SK-N-SH treated with all-trans-retinoic acid at 6 μM for 48 hours (cell line): ENCODE measurements at regions not wholly inside any gene's neighbourhood (a gene's known extent, or its start where the extent isn't known, plus 50 kb on each side); places are given as distances from the start of the nearest gene placed in this dataset.

ENCODE experiments used
- ATAC-seq: fragments of 200-7000 bp; cut with Tn5 transposase; 3 replicates; pipeline ENCODE4 v1.9.1; 2020; ENCODE audit warnings: mild to moderate bottlenecking, moderate library complexity
- ARNTL ChIP-seq: fragments of 450-650 bp; formaldehyde crosslinking; IDR thresholded peaks from 2 replicates; pipeline ENCODE4 v1.5.0; 2020; ENCODE audit warnings: low read depth, mild to moderate bottlenecking, moderate library complexity, borderline replicate concordance
- BACH2 ChIP-seq: fragments of 250-450 bp; sonication (Bioruptor Pico); IDR thresholded peaks from 2 replicates; pipeline ENCODE4 v1.9.0; 2021; ENCODE audit warnings: mild to moderate bottlenecking, borderline replicate concordance
- CSDC2 ChIP-seq: fragments of 250-450 bp; sonication (Bioruptor Pico); IDR thresholded peaks from 2 replicates; pipeline ENCODE4 v1.5.0; 2020; ENCODE audit warnings: mild to moderate bottlenecking, moderate library complexity
- ESRRG ChIP-seq: fragments of 250-450 bp; sonication (Bioruptor Pico); IDR thresholded peaks from 2 replicates; pipeline ENCODE4 v1.6.1; 2021; ENCODE audit warnings: mild to moderate bottlenecking
- GLIS3 ChIP-seq: fragments of 250-450 bp; sonication (Bioruptor Pico); IDR thresholded peaks from 2 replicates; pipeline ENCODE4 v1.5.0; 2020; ENCODE audit warnings: mild to moderate bottlenecking, moderate library complexity
- OSR1 ChIP-seq: fragments of 250-450 bp; sonication (Bioruptor Pico); IDR thresholded peaks from 2 replicates; pipeline ENCODE4 v1.8.0; 2022; ENCODE audit warnings: moderate library complexity, mild to moderate bottlenecking, inconsistent platforms
- RARB ChIP-seq: fragments of 250-450 bp; sonication (Bioruptor Pico); IDR thresholded peaks from 2 replicates; pipeline ENCODE4 v1.8.0; 2021; ENCODE audit warnings: mild to moderate bottlenecking, moderate library complexity
- SNAI2 ChIP-seq: fragments of 250-450 bp; sonication (Bioruptor Pico); IDR thresholded peaks from 2 replicates; pipeline ENCODE4 v1.5.0; 2020; ENCODE audit warnings: mild to moderate bottlenecking, moderate library complexity
- TCF4 ChIP-seq: fragments of 250-450 bp; sonication (Bioruptor Pico); IDR thresholded peaks from 2 replicates; pipeline ENCODE4 v1.8.0; 2021; ENCODE audit warnings: mild to moderate bottlenecking, moderate library complexity, borderline replicate concordance
- TOX ChIP-seq: fragments of 250-450 bp; sonication (Bioruptor Pico); IDR thresholded peaks from 2 replicates; pipeline ENCODE4 v1.8.0; 2021; ENCODE audit warnings: mild to moderate bottlenecking, moderate library complexity, borderline replicate concordance
- ZC3H10 ChIP-seq: fragments of 250-450 bp; sonication (Bioruptor Pico); IDR thresholded peaks from 2 replicates; pipeline ENCODE4 v1.5.1; 2021; ENCODE audit warnings: mild to moderate bottlenecking, moderate library complexity
- ZFP3 ChIP-seq: fragments of 250-450 bp; sonication (Bioruptor Pico); IDR thresholded peaks from 2 replicates; pipeline ENCODE4 v1.5.0; 2020; ENCODE audit warnings: mild to moderate bottlenecking, moderate library complexity
- ZNF565 ChIP-seq: fragments of 450-650 bp; formaldehyde crosslinking; conservative IDR thresholded peaks from 2 replicates; pipeline ENCODE4 v1.5.0; 2020; ENCODE audit warnings: low read depth, mild to moderate bottlenecking, moderate library complexity
- ZNF70 ChIP-seq: fragments of 450-650 bp; formaldehyde crosslinking; IDR thresholded peaks from 2 replicates; pipeline ENCODE4 v1.5.0; 2020; ENCODE audit warnings: mild to moderate bottlenecking, moderate library complexity
- ZNF8 ChIP-seq: fragments of 450-650 bp; formaldehyde crosslinking; IDR thresholded peaks from 2 replicates; pipeline ENCODE4 v1.5.0; 2020; ENCODE audit warnings: mild to moderate bottlenecking, moderate library complexity
- TF ChIP-seq, protein P1 (sequence below): fragments of 250-450 bp; sonication (Bioruptor Pico); IDR thresholded peaks from 2 replicates; pipeline ENCODE4 v1.5.1; 2021; ENCODE audit warnings: mild to moderate bottlenecking, moderate library complexity
- TF ChIP-seq, protein P2 (sequence below): fragments of 250-450 bp; sonication (Bioruptor Pico); IDR thresholded peaks from 2 replicates; pipeline ENCODE4 v1.5.0; 2020; ENCODE audit warnings: mild to moderate bottlenecking, moderate library complexity
- TF ChIP-seq, protein P3 (sequence below): fragments of 250-450 bp; sonication (Bioruptor Pico); IDR thresholded peaks from 2 replicates; pipeline ENCODE4 v1.8.0; 2020; ENCODE audit warnings: mild to moderate bottlenecking, moderate library complexity, borderline replicate concordance
- TF ChIP-seq, protein P4 (sequence below): fragments of 250-450 bp; sonication (Bioruptor Pico); IDR thresholded peaks from 2 replicates; pipeline ENCODE4 v1.8.0; 2021; ENCODE audit warnings: low read depth, mild to moderate bottlenecking, moderate library complexity, borderline replicate concordance

DNA sequence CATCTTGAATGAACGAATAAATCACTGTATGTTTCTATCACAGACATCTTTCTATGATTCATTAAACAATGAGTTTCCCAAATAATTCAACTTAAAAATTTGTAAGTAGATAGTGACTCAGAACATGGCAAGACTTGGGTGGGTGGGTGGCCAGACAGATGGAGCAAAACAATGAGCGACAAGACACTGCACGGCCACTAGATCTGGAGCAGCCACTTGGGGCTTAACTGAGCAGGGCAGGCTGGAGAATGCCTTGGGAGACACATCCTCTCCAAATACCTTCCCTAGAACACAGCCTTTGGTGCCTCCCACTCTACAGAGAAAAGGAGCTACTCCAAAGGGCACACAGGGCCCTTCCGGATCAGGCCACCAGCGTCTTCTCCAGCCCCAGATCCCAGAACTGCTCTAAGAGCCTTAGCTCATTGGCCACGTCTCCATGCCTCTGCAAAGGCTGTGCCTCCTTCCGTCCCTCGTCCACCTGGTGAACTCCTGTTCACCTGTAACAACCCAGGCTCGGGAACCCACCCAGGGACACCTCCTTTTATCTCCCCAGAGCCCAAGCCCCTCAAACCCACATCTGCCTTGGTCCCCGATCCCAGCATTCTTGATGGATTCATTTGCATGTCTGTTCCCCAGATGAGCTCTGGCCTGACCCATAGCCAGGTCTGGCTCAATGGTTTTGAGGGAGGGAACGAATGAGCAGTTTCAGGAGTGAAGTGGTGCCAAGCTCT is 134.9 kb upstream of the IQSEC1 start:
- TF ChIP-seq ZFP3 (CRISPR knock-in tag), result 0 out of 2 replicates have a peak, but pooled peaks have one; percentile 35
- TF ChIP-seq, protein P1, sequence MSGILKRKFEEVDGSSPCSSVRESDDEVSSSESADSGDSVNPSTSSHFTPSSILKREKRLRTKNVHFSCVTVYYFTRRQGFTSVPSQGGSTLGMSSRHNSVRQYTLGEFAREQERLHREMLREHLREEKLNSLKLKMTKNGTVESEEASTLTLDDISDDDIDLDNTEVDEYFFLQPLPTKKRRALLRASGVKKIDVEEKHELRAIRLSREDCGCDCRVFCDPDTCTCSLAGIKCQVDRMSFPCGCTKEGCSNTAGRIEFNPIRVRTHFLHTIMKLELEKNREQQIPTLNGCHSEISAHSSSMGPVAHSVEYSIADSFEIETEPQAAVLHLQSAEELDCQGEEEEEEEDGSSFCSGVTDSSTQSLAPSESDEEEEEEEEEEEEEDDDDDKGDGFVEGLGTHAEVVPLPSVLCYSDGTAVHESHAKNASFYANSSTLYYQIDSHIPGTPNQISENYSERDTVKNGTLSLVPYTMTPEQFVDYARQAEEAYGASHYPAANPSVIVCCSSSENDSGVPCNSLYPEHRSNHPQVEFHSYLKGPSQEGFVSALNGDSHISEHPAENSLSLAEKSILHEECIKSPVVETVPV (CRISPR knock-in tag), result no peak
- TF ChIP-seq, protein P2, sequence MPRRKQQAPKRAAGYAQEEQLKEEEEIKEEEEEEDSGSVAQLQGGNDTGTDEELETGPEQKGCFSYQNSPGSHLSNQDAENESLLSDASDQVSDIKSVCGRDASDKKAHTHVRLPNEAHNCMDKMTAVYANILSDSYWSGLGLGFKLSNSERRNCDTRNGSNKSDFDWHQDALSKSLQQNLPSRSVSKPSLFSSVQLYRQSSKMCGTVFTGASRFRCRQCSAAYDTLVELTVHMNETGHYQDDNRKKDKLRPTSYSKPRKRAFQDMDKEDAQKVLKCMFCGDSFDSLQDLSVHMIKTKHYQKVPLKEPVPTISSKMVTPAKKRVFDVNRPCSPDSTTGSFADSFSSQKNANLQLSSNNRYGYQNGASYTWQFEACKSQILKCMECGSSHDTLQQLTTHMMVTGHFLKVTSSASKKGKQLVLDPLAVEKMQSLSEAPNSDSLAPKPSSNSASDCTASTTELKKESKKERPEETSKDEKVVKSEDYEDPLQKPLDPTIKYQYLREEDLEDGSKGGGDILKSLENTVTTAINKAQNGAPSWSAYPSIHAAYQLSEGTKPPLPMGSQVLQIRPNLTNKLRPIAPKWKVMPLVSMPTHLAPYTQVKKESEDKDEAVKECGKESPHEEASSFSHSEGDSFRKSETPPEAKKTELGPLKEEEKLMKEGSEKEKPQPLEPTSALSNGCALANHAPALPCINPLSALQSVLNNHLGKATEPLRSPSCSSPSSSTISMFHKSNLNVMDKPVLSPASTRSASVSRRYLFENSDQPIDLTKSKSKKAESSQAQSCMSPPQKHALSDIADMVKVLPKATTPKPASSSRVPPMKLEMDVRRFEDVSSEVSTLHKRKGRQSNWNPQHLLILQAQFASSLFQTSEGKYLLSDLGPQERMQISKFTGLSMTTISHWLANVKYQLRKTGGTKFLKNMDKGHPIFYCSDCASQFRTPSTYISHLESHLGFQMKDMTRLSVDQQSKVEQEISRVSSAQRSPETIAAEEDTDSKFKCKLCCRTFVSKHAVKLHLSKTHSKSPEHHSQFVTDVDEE (CRISPR knock-in tag), result no peak
- TF ChIP-seq ZNF565, result no peak
- TF ChIP-seq OSR1 (CRISPR knock-in tag), result no peak
- TF ChIP-seq BACH2 (CRISPR knock-in tag), result no peak

DNA sequence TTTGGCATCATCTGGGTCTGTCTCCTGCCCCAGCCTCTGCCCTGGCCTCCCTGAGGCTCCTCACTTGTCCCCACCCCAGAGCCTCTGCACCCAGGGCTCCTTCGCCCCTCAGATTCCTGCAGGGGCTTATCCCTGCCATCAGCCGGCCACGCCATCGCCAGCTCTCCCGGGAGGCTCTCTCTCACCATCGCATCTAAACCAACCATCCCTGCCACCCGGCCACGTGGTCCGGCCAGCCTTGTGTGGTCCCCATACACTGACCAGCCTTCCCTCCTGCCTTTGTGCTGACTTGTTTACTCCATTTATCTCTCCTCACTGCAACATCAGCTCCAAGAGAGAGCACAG is 134.3 kb upstream of the IQSEC1 start:
- no peak for ATAC-seq

More for the DNA sequence above, 134.9 kb upstream of the IQSEC1 start:
- no peak for ATAC-seq

DNA sequence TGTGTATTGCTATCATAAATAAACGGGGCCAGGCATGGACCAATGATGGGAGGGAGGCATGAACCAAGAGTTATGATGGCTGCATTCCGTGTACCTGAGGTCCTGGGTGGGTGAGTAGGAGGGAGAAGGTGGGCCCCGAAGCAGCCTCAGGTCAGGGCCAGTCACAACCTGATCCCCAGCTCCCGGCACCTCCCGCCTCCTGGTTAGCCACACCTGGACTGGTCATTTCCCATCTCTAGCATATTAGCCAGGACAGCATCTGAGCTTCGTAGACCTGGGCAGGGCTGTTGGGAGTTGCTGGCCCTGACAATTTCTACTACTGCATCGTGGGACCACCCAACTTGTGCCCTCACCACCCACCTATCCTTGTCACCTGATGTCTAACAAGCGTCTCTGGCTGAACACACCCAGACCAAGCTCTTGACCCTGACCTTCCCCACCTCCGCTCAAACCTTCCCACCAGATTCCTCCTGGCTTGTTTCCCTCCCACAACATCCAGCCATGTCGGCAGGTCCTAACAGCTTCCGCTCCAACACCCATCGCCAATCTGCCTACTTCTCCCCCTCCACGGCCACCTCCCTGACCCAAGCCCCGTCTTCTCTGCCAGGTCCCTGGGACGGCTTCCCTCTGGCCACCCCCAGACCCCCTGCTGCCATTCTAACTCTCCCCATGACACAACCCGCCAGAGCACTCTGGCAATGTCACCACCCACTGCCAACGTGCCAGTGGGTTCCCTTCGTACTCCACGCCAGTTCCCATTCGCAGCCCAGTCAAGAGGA is 133.8 kb upstream of the IQSEC1 start:
- ATAC-seq, result no peak
- TF ChIP-seq ARNTL (CRISPR knock-in tag) (no peak), CSDC2 (no peak)

More for the DNA sequence above, 134.3 kb upstream of the IQSEC1 start:
- TF ChIP-seq, protein P2 (CRISPR knock-in tag), result no peak
- TF ChIP-seq TCF4 (CRISPR knock-in tag) (no peak), ARNTL (CRISPR knock-in tag) (no peak), ZNF565 (no peak)

DNA sequence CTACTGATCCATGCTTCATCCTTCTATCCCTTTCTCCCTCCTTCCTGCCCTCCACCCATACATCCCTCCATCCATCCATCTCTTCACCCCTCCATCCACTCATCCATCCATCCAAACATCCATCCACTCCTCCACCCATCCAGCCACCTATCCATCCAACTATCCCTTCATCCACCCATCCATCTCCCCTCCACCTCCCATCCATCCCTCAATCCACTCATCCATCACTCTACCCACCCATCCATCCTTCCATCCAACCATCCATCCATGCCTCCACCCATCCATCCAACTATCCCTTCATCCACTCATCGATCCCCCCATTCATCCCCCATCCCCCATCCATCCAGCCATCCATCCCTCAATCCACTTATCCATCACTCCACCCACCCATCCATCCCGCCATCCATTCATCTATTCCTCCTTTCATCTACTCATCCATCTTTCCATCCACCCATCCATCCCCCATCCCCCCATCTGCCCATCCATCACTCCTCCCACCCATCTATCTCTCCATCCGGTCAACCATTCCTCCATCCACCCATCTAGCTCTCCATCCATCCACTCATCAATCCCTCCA is 132.4 kb upstream of the IQSEC1 start:
- ATAC-seq, result no peak
- TF ChIP-seq CSDC2, result no peak
- TF ChIP-seq, protein P3, sequence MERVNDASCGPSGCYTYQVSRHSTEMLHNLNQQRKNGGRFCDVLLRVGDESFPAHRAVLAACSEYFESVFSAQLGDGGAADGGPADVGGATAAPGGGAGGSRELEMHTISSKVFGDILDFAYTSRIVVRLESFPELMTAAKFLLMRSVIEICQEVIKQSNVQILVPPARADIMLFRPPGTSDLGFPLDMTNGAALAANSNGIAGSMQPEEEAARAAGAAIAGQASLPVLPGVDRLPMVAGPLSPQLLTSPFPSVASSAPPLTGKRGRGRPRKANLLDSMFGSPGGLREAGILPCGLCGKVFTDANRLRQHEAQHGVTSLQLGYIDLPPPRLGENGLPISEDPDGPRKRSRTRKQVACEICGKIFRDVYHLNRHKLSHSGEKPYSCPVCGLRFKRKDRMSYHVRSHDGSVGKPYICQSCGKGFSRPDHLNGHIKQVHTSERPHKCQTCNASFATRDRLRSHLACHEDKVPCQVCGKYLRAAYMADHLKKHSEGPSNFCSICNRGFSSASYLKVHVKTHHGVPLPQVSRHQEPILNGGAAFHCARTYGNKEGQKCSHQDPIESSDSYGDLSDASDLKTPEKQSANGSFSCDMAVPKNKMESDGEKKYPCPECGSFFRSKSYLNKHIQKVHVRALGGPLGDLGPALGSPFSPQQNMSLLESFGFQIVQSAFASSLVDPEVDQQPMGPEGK, result no peak
- TF ChIP-seq ZFP3 (CRISPR knock-in tag), result no peak
- no peak for TF ChIP-seq ZC3H10 (CRISPR knock-in tag)
- no peak for TF ChIP-seq RARB (CRISPR knock-in tag)
- TF ChIP-seq, protein P4, sequence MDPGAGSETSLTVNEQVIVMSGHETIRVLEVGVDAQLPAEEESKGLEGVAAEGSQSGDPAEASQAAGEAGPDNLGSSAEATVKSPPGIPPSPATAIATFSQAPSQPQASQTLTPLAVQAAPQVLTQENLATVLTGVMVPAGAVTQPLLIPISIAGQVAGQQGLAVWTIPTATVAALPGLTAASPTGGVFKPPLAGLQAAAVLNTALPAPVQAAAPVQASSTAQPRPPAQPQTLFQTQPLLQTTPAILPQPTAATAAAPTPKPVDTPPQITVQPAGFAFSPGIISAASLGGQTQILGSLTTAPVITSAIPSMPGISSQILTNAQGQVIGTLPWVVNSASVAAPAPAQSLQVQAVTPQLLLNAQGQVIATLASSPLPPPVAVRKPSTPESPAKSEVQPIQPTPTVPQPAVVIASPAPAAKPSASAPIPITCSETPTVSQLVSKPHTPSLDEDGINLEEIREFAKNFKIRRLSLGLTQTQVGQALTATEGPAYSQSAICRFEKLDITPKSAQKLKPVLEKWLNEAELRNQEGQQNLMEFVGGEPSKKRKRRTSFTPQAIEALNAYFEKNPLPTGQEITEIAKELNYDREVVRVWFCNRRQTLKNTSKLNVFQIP (CRISPR knock-in tag), result no peak
- no peak for TF ChIP-seq GLIS3
- TF ChIP-seq ESRRG (CRISPR knock-in tag), result no peak
- TF ChIP-seq, protein P2 (CRISPR knock-in tag), result no peak
- no peak for TF ChIP-seq SNAI2
- no peak for TF ChIP-seq ZNF70
- TF ChIP-seq ZNF565, result no peak
- TF ChIP-seq TOX (CRISPR knock-in tag), result no peak
- no peak for TF ChIP-seq BACH2 (CRISPR knock-in tag)
- no peak for TF ChIP-seq ZNF8 (CRISPR knock-in tag)
- TF ChIP-seq ARNTL (CRISPR knock-in tag), result no peak
